PC-3 (cell line): ENCODE measurements at regions not wholly inside any gene's neighbourhood (a gene's known extent, or its start where the extent isn't known, plus 50 kb on each side); places are given as distances from the start of the nearest gene placed in this dataset.

ENCODE experiments used
- ATAC-seq: fragments of 200-7000 bp; cut with Tn5 transposase; 2 replicates; pipeline ENCODE4 v1.9.1; 2020; ENCODE audit warnings: mild to moderate bottlenecking, moderate library complexity
- BruUV-seq: library from RNA; stranded (reverse); fragments of 400-500 nt; replicated peaks from 2 replicates; lab custom pipeline; 2021; lab: Mats Ljungman, UMichigan
- CTCF ChIA-PET: fragments of 300-600 bp; sonication (Branson Sonifier 250); formaldehyde crosslinking; loops from one replicate; lab custom pipeline; 2022; ENCODE audit warnings: antibody characterized with exemption; lab: Charles Lee
- POLR2A ChIA-PET: fragments of 300-600 bp; sonication (Branson Sonifier 250); formaldehyde crosslinking; loops from one replicate; lab custom pipeline; 2022; ENCODE audit warnings: antibody characterized with exemption; ENCODE audit not compliant: unreplicated experiment; lab: Charles Lee
- DNase-seq: peaks from one replicate; pipeline ENCODE4 v3.0.0-alpha.2; 2015
- H2AFZ ChIP-seq: fragments of 300-600 bp; sonication (generic); 2 replicates; pipeline ENCODE4 v1.6.0; 2016; ENCODE audit warnings: antibody characterized with exemption, low read length
- H3F3A ChIP-seq: fragments of 300-600 bp; sonication (generic); one replicate; pipeline ENCODE4 v1.6.0; 2017; ENCODE audit warnings: antibody characterized with exemption, low read length, control low read depth, mild to moderate bottlenecking; ENCODE audit not compliant: unreplicated experiment
- H3K27ac ChIP-seq: fragments of 300-600 bp; sonication (generic); 2 replicates; pipeline ENCODE4 v1.5.1; 2016; ENCODE audit warnings: mild to moderate bottlenecking, low read length
- H3K27me3 ChIP-seq: fragments of 300-600 bp; sonication (generic); 2 replicates; pipeline ENCODE4 v1.6.1; 2016; ENCODE audit warnings: low read length, mixed read lengths
- H3K36me3 ChIP-seq: fragments of 300-600 bp; sonication (generic); 2 replicates; pipeline ENCODE4 v1.6.1; 2016; ENCODE audit warnings: low read depth, mixed run types, low read length, mixed read lengths
- H3K4me1 ChIP-seq: fragments of 300-600 bp; sonication (generic); 2 replicates; pipeline ENCODE4 v1.5.1; 2016; ENCODE audit warnings: low read length; ENCODE audit not compliant: insufficient read depth
- H3K4me2 ChIP-seq: fragments of 300-600 bp; sonication (generic); 2 replicates; pipeline ENCODE4 v1.6.0; 2016; ENCODE audit warnings: low read length
- H3K4me3 ChIP-seq: fragments of 300-600 bp; sonication (generic); 2 replicates; pipeline ENCODE4 v1.5.1; 2016; ENCODE audit warnings: mild to moderate bottlenecking, low read length, mixed read lengths
- H3K79me2 ChIP-seq: fragments of 300-600 bp; sonication (generic); 2 replicates; pipeline ENCODE4 v1.6.1; 2017; ENCODE audit warnings: low read length, mixed read lengths
- H3K9ac ChIP-seq: fragments of 300-600 bp; sonication (generic); 2 replicates; pipeline ENCODE4 v1.6.0; 2016; ENCODE audit warnings: mild to moderate bottlenecking, low read length
- H3K9me2 ChIP-seq: fragments of 300-600 bp; sonication (generic); replicated peaks from 2 replicates; pipeline ENCODE4 v1.6.1; 2016; ENCODE audit warnings: mixed run types, low read length, mixed read lengths
- H3K9me3 ChIP-seq: fragments of 300-600 bp; sonication (generic); 2 replicates; pipeline ENCODE4 v1.6.1; 2016; ENCODE audit warnings: low read length, mixed read lengths
- H4K20me1 ChIP-seq: fragments of 300-600 bp; sonication (generic); 2 replicates; pipeline ENCODE4 v1.6.1; 2016; ENCODE audit warnings: low read length, mixed read lengths
- EZH2 ChIP-seq: fragments of 300-600 bp; sonication (generic); IDR thresholded peaks from one replicate; pipeline ENCODE4 v1.6.1; 2017; ENCODE audit warnings: antibody characterized with exemption, mild to moderate bottlenecking, low read length; ENCODE audit not compliant: unreplicated experiment
- EZH2phosphoT487 ChIP-seq: fragments of 300-600 bp; sonication (generic); IDR thresholded peaks from 2 replicates; pipeline ENCODE4 v1.6.1; 2018; ENCODE audit warnings: mild to moderate bottlenecking, antibody characterized with exemption, low read length, borderline replicate concordance
- intact Hi-C: fragments of 100-400 bp; cut with micrococcal nuclease; formaldehyde crosslinking; loops from 2 replicates; pipeline ENCODE4 v1.9.0; 2023
- TF ChIP-seq, protein P1 (sequence below): fragments of 300-600 bp; sonication (generic); conservative IDR thresholded peaks from 2 replicates; pipeline ENCODE4 v1.5.1; 2017; ENCODE audit warnings: antibody characterized with exemption, low read depth, mild to moderate bottlenecking, low read length

DNA sequence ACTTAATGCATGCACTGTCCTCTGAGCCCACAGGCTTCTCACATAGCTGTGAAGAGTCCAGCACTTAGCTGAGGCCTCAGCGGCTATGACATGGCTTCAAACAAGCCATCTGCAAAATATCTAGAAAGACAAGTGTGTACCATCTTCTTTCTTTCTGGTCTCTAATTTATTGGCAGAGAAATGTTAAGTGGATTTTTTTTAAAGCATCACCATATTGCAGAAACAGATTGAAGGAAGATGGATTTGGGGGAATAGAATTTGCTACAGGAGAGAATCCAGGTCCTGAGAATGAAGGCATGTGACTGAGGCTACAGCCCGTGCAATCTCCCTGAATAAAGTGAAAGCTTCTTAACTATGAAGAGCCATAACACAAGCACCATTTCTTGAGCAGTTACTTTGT lies 567.3 kb downstream of the PDCD6IP start:
- Histone ChIP-seq H3F3A (no peaks in the 10 kb centered on the region), H3K4me2 (no peak overlapping the region), H3K36me3 (no peaks in the 10 kb centered on the region), H3K4me3 (no peak overlapping the region), H3K9ac (no peak overlapping the region), H2AFZ (no peak overlapping the region), H3K27me3 (no peaks in the 10 kb centered on the region), H3K27ac (no peak overlapping the region), H4K20me1 (no peaks in the 10 kb centered on the region), H3K4me1 (no peaks in the 10 kb centered on the region), H3K9me3 (peaks cover 15% of the 10 kb centered on the region; the same call in 1 of the 2 replicates), H3K79me2 (no peaks in the 10 kb centered on the region), H3K9me2 (no peaks in the 10 kb centered on the region)
- no TSS peak for BruUV-seq
- ChIA-PET CTCF (no interaction called here), POLR2A (no interaction called here)
- ATAC-seq, result no peak
- intact Hi-C loops, result no loop called here
- DNase-seq, result no peak
- TF ChIP-seq, protein P1, sequence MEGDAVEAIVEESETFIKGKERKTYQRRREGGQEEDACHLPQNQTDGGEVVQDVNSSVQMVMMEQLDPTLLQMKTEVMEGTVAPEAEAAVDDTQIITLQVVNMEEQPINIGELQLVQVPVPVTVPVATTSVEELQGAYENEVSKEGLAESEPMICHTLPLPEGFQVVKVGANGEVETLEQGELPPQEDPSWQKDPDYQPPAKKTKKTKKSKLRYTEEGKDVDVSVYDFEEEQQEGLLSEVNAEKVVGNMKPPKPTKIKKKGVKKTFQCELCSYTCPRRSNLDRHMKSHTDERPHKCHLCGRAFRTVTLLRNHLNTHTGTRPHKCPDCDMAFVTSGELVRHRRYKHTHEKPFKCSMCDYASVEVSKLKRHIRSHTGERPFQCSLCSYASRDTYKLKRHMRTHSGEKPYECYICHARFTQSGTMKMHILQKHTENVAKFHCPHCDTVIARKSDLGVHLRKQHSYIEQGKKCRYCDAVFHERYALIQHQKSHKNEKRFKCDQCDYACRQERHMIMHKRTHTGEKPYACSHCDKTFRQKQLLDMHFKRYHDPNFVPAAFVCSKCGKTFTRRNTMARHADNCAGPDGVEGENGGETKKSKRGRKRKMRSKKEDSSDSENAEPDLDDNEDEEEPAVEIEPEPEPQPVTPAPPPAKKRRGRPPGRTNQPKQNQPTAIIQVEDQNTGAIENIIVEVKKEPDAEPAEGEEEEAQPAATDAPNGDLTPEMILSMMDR, result no peak

DNA sequence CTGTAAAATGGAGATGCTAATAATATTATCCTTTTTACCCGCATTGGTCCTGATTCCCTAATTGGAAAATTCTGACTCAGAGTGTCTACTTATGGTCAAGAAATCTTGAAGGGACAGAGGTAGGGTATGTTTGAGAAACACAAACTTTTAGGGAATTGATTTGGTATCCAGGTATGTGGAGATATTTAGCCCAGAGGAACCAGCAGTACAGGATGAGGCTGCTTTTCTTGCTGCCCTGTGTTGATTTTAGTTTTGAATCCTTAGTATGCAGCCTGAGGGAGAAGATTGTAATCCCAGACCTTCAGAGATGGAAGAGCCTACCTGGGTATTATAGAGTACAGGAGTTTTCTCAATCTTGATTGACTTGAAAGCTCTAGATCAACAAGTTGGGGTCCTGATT lies 569.1 kb downstream of the PDCD6IP start:
- H3K9ac ChIP-seq, result no peak overlapping the region
- POLR2A ChIA-PET, result no interaction called here
- no peaks in the 10 kb centered on the region for H3K4me1 ChIP-seq
- 0 out of 2 replicates have a peak, but pooled peaks cover 6% of the 10 kb centered on the region for H3K9me3 ChIP-seq
- H3K36me3 ChIP-seq, result no peaks in the 10 kb centered on the region
- H4K20me1 ChIP-seq, result no peaks in the 10 kb centered on the region
- no TSS peak for BruUV-seq
- H3F3A ChIP-seq, result no peaks in the 10 kb centered on the region
- CTCF ChIA-PET, result no interaction called here
- no peak overlapping the region for H3K4me3 ChIP-seq
- ATAC-seq (no peak), DNase-seq (no peak)
- no peak for TF ChIP-seq EZH2
- TF ChIP-seq, protein P1, result no peak
- no peak for TF ChIP-seq EZH2phosphoT487
- H3K27ac ChIP-seq, result no peak overlapping the region
- no peak overlapping the region for H3K4me2 ChIP-seq
- no peaks in the 10 kb centered on the region for H3K79me2 ChIP-seq
- intact Hi-C loops, result no loop called here
- no peaks in the 10 kb centered on the region for H3K27me3 ChIP-seq
- no peaks in the 10 kb centered on the region for H3K9me2 ChIP-seq
- H2AFZ ChIP-seq, result no peak overlapping the region

DNA sequence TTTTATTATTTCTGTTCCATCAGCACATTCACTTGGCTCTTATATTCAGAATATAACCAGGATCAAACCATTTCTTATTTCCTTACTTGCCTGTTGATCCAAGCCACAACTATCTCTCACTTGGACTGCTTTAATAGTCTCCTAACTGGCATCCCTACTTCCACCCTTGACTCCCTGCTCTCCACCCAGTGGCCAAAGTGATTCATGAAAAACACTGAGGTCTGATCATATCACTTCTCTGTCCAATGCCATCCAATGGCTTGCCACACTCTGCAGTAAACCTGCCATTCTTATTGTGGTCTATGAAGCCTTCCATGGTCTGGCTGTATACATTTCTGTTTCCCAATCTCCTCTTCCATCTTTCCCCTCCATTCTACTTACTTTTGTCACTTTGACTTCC lies 576.1 kb downstream of the PDCD6IP start:
- Histone ChIP-seq H3K9me3 (no peaks in the 10 kb centered on the region; the same call in 1 of the 2 replicates), H3F3A (no peaks in the 10 kb centered on the region), H3K9me2 (no peaks in the 10 kb centered on the region), H3K27me3 (no peaks in the 10 kb centered on the region), H3K4me2 (no peak overlapping the region), H3K79me2 (no peaks in the 10 kb centered on the region), H3K4me1 (no peaks in the 10 kb centered on the region), H3K36me3 (no peaks in the 10 kb centered on the region), H3K27ac (no peak overlapping the region), H4K20me1 (no peaks in the 10 kb centered on the region), H3K9ac (no peak overlapping the region), H3K4me3 (no peak overlapping the region), H2AFZ (no peak overlapping the region)
- TF ChIP-seq, protein P1, result no peak
- TF ChIP-seq EZH2phosphoT487 (no peak), EZH2 (no peak)
- no TSS peak for BruUV-seq
- ChIA-PET POLR2A (no interaction called here), CTCF (no interaction called here)
- ATAC-seq (no peak), DNase-seq (no peak)
- intact Hi-C loops, result no loop called here
